CD4-positive, alpha-beta T cell treated with Interleukin-6 for 4 hours (primary cell): ENCODE measurements at regions not wholly inside any gene's neighbourhood (a gene's known extent, or its start where the extent isn't known, plus 50 kb on each side); places are given as distances from the start of the nearest gene placed in this dataset.

Source experiments
- DNase-seq: peaks from one replicate; pipeline ENCODE4 v3.0.0-alpha.2; 2020; ENCODE audit warnings: mixed read lengths

DNA sequence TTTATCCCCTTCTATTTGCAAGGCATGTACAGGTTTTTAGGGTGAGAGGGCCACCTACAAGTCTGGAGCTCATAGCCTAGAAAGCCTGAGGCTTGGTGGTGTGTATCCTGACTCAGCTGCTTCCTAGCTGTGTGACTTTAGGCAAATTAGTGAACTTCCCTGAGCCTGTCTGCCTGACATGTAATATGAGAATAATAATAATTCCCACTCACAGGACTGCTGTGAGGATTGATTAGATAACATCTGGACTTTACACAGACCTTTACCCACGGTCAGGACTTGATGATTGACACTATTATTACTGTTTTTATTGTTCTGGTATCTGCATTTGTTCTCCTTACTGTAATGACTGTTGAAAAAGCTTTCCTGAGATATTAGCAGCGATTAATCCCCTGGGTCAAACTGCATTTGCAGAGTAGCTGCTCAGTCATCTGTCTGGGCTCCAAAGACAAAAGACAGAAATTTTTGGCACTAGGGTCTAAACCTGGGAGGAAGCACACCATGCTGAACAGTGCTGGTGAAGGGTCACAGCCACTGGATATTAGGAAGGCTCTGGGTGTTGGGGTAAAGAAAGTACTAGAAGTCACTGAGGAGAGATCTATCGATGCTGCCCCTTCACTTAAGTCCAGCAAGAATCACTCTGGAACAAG lies 276.5 kb upstream of the FN1 start:
- DNase-seq = no peak

DNA sequence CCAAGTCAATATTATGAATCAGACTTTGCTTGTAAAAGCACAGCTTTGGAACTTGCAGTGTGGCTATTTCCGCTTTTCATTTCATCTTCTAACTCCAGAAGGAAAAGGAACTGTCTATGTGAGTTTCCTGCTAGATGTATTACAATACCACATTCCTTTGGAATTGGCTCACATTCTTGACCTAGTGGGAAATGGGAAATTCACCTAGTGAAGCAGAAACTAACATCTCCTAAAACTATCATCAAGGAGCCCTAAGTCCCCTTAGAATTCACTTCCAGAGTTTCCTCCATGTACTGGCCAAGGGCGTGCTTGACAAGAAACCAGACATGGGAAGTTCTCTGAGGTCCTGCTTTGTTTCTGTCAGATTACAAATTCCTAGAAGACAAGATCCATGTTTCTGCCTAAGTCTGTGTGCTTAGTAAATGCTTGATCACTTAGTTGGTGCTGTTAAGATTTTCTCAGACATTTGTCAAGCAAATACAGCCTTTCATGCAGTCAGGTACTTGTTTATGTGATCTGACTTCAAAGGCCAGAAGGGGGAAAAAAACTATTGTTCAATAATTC lies 275.7 kb upstream of the FN1 start:
- no peak for DNase-seq

DNA sequence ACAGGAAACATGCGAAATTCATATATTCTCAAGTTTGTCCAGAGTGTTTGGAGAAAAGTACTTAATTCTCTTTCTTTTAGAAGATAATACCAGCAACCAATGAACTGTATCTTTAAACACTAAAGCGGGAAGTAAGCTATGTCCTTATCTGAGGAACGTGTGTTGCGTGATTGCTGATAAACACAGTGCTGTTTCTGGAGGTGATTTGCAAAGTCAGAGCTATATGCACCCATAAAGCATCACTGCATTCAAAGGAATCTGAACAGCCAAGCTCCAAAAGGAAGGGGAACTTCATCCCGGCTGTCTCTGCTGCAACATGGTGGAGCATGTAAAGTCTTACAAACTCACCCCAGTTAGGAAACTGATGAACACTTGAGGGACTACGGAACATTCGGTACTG lies 271.7 kb upstream of the FN1 start:
- no peak for DNase-seq

DNA sequence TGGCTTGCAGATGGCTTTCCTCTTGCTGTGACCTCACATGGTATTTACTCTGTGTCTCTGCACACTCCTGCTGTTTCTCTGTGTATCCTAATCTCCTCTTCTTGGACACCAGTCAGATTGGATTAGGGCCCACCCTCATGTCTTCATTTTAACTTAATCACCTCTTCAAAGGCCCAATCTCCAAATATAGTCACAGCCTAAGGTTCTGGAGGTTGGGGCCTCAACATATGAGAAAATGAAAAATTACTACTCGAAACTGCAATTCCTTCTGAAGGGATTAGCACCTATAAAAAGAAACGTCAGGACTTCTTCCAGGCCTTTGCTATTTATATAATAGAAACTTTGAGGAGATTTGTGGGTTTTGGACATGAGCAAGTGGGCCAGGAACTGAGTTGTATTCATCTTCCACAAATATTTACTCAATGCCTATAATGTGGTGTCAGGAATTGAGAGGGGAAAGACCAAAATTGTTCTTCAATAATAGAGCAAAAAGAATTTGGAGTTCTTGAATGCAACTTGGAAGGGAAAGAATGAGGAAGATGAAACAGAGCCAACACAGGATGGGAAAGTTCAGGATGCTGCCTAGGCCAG lies 270.0 kb upstream of the FN1 start:
- no peak for DNase-seq

DNA sequence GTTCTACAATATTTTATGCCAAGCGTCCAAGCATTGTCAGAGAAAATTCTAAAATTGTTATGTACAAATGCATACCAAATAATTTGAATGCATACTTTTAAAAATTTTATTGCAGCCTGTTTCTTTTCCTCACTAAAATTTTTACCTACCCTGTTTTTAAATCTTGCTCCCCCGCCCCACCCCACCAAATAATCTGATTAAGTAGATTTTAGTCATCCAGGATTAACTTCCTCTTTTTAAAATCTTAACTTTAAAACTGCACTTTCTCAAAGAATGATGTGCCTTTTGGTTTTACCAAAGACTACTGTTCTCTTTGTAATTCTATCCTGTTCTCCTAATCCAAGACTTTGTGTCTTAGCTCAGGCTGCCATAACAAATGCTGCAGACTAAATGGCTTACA lies 269.4 kb upstream of the FN1 start:
- DNase-seq = no peak

DNA sequence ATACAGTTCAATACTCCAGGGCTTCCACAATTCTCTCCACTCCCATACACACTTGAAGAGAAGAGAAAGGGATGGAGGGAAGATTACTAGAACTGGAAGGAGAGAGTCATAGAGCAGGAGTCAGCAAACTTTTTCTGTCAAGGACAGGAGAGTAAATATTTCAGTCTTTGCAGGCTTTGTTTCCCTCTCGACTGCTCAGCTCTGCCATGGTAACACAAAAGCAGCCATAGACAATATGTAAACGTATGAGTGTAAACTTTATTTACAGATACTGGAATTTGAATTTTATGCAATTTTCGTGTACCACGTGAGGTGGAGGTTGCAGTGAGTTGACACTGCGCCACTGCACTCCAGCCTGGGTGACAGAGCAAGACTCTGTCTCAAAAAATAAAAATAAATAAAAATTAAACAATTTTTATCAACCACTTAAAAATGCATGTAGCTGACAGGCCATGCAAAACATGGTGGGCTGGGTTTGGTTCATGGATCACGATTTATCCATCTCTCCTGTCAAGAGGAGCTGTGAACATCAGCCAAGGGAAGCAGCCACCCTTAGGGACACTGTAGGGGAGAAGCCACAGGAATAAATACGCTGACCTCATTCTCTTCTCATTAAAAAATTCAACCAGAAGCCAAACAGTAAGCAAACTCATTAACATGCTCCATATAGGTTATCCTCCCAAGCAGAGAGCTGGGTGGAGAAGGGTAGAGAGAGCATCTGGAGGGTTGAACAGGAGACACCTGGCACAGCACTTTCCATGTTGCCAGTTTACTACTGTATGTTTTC lies 266.4 kb upstream of the FN1 start:
- DNase-seq = no peak

DNA sequence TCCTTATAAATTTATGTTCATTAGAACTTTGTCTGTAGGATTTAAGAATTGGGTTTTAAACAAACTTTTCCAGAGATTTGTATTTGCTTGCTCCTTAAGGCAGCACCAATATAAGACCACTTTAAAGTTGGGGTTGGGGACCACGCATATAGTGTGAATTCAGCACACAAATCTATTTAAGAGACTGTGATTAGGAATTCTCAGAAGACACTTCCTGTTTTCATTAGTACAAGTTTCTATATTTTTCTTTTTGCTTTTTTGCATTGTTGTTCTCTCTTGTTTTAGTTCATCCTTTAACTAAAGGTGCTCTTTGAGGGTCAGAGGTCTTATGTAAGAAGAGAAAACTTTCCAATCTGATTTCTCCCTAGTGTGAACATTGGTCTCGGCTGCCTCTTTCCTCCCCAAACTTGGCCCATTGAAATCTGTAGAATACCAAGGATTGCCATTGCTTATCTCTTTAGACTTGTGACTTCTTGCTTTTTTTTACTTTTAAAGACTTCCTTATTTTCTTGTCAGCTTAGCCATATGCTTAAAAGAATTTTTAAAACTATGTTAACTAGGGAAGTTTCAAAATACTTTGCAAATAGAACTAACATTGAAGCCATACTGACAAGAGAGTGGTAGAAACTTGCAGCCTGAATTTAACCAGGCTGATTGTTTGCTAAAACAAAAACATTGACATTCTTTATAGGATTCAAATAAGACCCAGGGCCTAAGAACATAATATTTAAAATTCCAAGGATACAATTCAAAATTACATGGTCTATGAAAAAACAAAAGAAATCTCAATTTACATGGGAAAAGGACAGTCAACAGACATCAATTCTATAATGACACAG lies 264.1 kb upstream of the FN1 start:
- DNase-seq = no peak

DNA sequence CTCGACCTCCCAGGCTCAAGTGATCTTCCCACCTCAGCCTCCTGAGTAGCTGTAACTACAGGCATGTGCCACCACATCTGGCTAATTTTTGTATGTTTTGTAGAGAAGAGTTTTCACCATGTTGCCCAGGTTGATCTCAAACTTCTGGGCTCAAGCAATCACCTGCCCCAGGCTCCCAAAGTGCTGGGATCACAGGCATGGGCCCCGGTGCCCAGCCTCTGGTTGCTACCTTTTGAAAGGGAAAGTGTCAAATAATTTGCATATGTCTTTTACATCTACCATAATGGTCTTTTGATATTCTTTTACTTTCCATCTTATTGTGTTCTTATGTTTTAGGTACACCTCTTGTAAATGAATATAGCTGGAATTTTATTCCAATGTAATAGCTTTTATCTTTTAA lies 263.1 kb upstream of the FN1 start:
- DNase-seq = no peak

DNA sequence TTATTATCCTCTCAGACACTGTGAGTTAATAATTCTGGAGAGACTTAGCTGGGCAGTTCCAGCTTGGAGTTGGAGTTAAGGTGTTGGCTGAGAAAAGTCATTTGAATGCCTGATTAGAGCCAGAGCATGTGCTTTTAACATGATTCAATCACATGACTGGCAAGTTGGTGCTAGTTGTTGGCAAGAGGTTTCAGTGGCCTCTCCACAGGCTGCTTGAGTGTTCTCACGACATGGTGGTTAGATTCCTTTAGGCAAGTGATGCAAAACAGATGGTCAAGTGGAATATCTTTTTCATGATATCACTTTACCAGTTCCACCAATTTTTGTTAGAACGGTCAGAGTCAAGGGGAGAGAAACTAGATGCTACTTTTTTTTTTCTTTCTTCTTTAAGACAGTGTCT lies 262.7 kb upstream of the FN1 start:
- no peak for DNase-seq

DNA sequence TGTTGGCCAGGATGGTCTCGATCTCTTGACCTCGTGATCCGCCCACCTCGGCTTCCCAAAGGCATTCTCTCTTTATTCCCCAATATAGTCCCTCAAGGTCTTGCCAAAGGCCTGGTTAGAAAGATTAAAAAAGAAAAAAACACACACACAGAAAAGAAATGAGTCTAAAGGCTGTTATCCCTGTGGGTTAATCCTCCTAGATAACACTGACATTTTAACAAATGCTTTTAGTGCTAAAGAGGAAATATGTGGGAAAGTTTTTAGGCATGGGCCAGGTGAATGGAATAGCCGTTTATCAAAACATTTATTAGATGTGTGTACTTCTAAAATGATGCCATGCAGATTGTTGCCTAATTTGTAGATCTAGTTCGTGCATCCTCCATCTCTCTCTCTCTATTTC lies 261.6 kb upstream of the FN1 start:
- DNase-seq = no peak

DNA sequence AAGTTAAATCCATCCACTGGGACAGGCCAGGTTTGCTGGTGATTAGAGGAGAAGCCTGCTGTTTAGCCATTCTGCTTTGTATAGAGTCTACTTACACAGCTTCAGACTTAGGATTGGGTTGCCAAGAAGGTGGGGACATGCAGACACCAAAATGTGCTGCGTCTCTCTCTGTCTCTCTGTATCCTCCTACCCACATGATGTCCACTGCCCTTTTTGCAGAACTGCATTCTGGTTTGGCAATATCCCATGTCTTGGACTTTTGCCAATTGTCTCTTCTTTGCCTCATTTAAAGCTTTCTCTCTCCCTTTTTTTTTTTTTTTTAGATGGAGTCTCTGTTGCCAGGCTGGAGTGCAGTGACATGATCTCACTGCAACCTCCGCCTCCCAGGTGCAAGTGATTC lies 261.1 kb upstream of the FN1 start:
- DNase-seq = no peak

DNA sequence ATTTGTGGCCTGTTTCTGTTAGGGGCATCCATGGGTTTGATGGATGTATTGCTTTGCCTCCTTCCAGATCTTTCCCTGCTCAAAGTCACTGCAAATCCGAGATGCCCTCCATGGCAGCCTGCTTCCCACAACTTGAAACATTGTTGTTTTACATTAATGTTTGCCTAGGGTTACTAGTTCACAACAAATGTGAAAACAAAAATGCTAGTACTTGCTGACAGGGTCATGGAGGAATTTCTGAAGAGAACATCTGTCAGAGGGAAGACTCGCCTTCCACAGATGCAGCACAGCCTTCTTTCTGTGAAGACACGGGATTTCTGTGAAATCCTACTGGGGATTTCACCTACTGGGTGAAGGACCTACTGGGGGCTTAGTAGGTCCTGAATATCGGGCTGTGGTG lies 260.0 kb upstream of the FN1 start:
- DNase-seq = no peak

DNA sequence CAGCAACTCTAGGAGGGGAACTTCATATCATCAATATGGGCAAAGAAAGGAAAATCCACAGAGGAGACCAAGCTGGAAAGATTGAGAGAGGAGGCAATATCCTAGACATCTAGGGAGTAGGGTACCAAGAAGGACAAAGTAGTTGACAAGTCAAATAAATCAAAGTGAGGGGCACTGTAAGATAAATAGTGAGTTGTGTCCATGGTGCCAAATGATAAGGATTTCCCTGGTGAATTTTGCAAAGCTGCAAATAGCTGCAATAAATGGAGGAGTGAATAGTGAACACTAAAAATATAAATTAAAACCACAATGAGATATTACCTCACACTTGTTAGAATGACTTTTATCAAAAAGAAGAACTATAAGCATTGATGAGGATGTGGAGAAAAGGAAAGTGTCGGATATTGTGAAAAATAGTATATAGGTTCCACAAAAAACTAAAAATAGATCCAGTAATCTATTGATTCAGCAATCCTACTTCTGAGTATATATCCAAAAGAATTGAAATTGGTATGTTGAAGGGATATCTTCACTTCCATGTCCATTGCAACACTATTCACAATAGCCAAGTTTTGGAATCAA lies 258.2 kb upstream of the FN1 start:
- DNase-seq = no peak

DNA sequence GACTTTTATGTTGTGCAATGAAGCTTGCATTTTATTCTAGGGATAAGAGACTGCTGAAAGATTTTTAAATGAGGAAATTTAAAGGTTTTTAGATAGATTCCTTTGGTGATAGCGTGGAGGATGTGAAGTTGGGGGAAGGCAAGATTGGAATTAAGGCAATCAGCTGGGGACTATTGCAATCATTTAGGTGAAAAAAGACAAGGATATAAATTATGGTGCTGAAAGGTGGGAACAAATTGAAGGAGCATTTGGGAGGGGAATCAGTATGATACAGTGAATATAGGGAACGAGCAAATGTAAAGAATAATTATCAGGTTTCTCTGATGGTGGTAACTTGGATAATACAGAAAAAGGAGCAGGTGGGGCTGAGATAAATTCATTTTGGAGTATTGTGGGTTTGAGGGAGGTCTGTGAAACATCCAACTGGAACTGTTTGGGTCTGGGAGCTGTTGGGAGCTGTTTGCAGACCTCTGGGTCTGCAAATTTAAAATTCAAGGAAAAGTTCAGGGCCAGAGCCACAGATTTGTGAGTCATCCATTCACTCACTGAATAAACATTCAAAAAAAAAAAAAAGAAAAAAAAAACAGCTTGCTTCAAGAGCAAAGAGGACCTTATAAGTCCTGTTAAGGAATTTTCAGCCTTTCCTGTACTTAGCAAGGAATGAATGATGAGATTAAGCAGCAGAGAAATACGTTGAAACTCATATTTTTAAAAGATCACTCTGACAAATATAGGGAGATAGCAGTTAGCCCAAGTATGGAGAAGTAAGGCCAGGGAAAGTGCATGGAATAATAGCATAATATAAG lies 257.5 kb upstream of the FN1 start:
- DNase-seq = no peak

DNA sequence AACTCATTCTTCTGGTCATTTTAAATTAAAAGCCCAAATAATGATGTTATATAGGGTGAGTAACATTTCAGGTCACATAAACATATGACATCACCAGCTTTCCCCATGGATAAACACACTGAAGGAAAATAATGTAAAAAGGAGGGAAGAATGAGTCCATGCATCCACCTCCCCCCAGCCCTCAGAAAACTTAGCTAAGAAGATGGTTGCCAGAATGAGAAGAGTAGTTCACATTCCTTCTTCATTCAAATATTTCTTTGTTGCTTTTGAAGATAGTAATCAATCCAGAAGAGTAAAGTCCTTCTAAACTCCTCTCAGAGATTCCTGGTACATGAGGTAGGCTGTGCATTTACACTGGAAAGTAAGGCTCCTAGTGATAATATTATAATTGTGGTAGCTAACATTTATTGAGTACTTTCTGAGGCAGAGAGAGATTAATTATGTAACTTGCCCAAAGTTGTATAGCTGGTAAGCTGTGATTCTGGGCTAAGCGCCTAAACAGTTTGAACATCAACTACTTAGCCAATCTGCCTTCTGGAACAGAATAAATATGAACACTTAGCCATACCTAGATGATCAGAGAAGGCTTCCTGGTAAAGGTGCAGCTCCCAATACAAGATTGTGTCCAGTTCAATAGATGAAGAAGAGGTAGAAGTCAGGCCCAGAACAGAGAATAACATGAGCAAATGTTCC lies 256.7 kb upstream of the FN1 start:
- no peak for DNase-seq

DNA sequence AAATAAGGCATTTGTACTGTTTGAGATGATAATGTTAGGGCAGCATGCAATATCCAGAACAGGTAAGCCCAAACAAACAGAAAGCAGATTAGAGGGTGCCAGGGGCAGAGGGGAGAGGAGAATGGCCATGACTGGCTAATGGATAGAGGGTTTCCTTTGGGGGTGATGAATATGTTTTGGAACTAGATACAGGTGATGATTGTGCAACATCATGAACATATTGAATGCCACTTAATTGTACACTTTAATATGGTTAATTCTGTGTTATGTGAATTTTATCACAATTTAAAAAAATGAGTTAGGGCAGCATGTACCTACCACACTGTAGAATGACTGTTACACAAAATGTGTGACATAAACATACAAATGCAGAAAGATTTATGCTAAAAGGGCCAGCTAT lies 255.5 kb upstream of the FN1 start:
- DNase-seq = no peak

DNA sequence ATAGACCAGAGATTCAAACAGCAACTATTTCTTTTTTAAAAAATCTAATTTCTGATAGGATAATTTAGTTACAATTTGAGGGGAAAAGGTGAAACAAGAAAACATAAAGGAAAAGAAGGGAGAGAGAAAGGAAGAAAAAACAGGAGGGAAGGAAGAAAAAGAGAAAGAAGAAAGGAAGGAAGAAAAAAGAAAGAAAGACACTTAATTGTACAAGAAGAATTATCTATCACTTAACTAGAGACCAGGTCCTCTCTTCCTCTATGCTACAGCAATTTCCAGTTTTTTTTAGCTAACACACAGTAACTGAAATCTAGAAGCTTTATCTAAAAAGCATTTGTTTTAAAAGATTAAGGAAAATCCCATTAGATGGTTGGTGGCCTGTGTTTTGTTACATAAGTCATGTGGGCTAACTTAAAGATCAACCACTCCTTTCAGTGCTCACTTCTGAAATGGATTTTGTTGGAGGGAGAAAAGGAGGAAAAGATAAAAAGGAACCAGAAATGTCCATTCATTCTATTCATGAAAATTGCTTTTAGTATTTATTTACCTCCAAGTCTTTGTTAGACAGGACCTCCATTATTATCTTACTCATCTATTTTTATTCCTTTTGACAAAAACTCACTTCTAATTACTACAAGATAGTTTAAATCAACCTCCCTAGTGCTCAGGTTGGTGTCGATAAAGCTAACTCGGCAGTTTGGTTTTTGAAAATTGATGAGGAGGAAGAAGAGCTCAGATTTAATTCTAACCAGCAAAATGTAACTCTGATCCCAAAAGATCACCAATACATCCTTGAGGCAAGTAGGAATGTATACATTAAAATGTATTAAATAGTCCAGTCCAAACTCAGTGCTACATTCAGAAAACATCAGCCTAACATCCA lies 251.5 kb upstream of the FN1 start:
- DNase-seq = no peak

DNA sequence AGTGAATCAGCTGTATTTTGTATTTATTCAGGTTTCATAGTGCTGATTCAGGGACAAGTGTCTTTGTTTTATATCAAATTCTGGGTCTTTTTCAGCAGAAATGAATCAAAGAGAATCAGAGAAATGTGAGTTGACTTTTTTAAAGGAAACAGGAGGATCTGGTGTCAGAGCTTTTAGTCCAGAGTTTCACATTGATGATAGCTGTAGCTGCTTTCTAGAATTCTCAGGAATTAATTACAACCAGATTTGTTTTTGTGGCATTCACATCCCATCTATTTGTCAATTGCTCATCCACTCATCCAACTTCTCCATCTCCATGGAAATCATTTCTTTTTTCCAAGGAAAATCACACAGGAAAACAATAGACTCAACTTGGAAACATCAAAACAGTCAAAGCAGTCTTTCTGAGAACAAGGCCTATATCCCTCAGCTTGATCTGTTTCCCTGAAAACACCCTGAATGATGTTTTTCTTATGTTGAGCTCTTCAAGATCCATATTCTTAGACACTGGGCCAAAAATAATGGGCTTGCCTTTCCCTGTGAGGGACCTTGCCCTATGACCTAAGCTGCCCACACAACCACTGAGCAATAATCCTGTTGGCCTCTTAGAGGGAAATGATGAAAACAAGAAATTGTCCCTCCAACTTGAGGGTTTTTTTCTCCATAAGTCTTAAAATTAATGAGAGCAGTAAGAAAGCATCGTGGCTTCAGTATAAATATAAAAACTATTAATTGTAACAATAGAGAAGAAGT lies 249.5 kb upstream of the FN1 start:
- no peak for DNase-seq

DNA sequence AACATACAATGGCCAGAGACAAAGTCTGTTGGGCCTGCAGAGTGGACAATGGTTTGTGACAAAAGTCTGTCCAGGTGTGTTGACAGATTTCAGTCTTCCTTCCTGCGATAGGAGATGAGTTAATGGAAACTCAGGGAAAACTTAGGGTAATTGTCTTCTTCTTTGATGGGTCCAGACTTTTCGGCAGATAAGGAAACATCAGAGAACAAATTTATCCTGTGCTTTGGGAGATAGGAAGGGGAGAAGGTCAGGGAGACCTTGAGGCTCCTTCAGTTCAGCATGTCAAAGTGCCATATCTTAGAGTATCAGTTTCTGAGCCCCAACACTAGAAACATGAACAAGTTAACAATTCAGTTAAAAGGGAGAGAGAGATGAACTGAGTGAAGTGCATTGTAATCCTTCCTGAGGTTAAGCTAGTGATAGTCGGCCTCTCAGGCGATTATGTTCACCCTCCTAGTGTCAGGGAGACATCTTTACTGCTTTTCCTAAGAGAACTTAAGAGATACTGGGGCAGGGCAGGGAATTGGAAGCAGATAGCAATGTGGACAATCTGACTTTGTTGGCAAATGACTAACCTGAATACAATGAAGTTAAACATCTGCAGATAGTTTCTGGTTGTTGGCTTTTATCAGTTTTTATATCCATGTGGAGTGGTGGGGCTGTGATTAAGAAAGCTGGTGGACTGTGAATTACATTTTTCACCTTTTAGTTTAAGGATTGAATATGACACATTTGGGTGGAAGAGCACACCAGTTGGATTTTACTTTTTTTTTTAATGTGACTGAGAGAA lies 248.8 kb upstream of the FN1 start:
- no peak for DNase-seq
